CD1c-positive myeloid dendritic cell (primary cell): ENCODE measurements at regions not wholly inside any gene's neighbourhood (a gene's known extent, or its start where the extent isn't known, plus 50 kb on each side); places are given as distances from the start of the nearest gene placed in this dataset.

ENCODE experiments used
- DNase-seq: peaks from one replicate; pipeline ENCODE4 v3.0.0-alpha.2; 2016; ENCODE audit errors: extremely low spot score

DNA sequence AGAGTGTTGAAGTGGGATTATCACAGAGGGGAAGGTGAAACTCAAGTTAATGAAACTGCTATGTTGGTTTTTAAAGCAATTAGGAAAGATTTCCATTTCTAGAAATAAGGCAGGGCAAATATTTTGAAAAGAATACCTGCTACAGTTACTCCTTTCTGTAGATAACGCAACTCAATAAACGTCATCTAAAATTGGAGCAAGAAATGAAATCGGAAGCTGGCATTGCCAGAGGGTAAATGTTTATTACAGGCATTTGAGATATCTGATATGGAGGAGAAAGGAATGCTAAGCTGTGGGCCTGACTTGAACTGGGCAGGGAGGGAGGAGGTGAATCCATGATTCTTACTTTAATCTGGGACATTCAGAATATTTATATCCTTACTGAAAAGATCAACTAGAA, 217.0 kb upstream of the ADARB2 start:
- DNase-seq: no peak

DNA sequence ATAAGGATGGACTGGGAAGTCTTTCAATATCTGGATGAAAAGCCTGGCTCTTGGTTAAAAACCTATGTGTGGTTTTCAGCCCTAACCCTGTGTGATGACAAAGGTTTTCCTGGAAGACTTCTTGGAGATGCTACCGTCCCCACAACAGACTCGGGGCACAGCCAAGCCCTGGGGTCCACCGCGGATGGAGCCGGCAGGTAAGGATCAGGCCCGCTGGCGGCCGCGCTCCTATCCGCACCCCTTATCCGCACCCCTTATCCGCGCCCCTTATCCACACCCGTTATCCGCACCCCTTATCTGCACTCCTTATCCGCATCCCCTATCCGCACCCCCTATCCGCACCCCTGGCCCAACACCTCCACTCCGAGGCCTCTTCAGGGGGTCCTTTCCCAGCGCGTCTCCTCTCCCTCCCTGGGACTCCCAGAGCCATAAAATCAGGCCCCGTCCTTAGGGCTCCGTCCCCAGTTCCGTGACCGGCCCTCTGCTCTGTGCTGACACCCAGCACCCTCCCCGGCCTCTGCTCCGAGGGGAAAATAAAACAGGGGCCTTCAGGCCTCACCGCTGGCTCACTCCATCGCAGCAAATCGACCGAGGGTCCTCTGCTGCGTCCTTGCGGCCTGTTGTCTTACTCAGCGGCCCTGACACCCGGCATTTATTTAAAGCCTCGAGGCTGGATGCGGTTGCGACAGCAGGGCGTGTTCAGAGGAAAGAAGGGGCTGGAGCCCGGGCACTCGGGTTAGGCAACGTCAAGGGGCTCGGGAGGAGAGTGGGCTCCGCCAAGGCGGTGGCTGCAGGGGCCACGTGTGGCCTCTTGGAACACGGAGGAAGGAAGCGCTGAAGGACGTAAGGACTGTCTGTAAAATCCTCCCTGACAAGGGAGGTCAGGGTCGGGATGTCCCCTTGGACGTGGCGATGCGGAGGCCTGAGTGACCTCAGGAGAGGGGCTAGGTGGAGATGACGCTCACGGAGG, 215.1 kb upstream of the ADARB2 start:
- DNase-seq: no peak

DNA sequence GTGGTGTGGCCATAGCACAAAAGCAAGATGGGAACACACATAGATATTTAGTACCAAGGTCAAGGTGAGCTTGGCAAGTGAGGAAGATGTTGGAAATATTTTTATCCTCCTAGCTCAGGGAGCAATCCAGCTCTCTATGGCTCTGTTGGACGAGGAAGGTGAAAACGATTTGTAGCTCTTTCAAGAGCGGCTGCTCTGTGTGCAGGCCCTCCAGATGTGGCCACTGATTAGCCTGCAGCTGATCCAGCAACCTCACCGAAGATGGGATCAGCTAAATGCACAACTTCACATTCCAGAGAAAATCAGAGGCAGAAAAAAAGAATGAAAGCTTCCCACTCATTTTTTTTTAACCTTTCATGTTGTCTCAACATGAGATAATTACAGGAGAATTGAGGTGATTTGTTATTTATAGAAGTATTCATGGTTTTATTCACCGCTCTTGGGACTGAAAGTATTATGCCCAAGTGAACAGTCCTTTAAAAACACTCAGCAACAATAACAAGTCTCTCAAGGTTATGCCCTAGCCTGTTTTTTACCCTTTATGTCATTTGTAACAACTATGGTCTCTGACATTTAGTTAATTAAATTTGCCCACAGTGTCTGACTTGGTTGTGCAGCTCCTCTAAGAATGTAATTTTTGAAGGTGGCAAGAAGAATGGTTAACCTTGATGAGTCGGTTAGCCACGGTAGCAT, 213.6 kb upstream of the ADARB2 start:
- no peak for DNase-seq

DNA sequence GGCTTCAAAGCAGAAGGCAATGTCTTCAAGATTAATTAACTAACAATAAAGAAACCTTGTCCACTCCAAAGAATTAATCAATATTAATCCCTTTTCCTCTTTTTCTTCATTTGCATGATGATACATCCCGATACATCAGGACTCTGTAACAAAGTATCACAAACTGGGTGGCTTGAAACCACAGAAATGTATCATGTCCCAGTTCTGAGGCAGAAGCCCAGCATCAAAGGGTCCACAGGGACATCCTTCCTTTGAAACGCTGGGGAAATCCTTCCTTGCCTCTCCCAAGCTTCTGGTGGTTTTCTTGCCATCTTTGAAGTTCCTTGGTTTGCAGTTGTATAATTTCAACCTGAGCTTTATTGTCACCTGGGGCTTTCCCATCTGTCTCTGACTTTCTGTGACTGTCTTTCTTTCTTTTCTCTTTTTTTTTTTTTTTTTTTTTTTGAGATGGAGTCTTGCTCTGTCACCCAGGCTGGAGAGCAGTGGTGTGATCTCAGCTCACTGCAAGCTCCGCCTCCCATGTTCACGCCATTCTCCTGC, 210.2 kb upstream of the ADARB2 start:
- DNase-seq: no peak

DNA sequence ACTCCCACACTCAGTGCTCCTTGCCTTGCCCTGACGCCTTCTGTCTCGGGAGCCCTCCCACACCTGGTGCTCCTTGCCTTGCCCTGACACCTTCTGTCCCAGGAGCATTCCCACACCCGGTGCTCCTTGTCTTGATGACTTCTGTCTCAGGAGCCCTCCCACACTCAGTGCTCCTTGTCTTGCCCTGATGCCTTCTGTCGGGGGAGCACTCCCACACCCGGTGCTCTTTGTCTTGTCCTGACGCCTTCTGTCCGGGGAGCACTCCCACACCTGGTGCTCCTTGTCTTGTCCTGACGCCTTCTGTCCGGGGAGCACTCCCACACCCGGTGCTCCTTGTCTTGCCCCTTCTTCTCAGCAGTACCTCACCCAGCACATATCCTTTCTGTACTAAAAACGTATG, 207.2 kb upstream of the ADARB2 start:
- DNase-seq: no peak

DNA sequence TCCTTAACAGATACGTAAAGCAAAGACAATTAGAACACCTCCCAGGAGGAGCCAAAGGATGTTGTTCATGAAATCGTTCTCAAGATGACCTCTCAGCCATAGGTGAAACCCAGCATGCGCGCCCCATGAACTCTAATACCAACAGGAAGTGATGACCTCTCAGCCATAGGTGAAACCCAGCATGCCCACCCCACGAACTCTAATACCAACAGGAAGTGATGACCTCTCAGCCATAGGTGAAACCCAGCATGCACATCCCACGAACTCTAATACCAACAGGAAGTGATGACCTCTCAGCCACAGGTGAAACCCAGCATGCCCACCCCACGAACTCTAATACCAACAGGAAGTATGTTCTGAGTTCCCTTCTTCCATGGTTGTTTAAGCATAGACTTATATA, 205.2 kb upstream of the ADARB2 start:
- no peak for DNase-seq

DNA sequence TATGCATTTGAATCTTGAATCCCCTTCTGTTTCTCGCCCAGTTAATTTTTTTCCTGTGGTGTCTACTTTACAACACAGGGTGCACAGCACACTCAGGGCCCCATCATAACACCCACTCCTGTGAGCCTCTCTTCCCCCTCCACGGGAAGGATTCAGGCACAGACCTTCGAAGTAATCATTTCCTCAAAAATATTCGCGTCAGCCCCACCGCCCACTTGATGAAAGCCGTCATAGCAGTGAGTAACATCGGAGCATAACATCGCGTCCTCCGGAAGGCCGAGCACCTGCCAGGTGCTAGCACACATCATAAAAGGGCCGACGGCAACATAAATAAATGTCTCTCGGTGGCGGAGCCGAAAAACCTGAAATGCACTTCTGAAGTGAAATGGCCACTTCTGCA, 201.7 kb upstream of the ADARB2 start:
- DNase-seq: peak; percentile 75

DNA sequence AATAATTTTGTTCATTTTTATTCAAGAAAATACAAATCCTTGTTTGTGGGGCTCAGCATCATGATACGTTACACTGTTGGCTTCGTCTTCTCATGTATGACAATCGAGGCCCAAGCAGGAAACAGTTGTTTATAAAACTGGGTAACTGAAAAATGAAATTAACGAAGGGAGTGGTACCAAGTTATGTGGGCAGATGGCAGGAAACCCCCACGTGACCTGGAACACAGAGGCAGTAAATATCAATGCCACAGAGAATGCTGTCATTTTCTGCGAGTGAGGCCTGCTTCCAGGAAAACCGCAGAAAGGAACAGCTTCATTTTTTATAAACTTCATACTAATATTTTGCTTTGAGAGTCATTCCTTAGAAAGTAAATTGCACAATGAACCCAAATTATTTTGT, 201.0 kb upstream of the ADARB2 start:
- DNase-seq: peak; percentile 42

DNA sequence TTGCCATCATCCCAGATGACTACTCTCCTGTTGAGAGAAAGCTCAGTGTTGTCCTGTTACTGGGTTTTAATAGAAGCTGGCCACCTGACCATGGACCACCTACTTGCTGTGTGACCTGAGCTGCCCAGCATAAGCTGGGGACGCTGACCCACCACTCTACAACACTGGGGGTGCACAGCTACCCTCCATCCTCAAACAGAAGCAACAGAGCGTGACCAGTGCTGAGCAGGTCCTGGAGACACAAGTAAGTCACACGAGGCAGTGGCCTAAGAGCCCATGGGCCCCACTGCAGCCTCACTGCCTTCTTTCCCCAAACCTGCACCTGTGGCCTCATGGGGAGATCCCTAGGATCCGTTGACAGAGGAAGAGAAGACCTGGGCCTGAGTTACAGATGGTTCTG, 198.6 kb upstream of the ADARB2 start:
- DNase-seq: no peak

DNA sequence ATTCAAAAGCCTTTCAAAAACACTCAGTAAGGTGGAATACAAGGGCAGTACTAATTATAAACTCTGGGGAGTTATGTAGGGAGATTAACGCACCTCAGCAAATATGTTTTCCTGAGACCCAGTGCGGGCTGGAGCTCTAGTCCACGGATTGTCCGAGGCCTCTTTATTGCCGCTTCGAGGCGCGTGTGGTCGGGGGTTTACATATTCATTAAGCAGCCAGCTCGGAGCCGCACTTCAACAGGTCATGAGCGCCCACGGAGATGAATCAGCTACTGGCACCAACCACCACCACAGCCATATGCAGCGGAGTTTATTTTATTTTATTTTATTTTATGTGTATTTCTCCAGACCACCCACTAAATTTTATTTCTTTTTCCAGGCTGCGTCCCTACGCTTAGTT, 195.9 kb upstream of the ADARB2 start:
- no peak for DNase-seq

DNA sequence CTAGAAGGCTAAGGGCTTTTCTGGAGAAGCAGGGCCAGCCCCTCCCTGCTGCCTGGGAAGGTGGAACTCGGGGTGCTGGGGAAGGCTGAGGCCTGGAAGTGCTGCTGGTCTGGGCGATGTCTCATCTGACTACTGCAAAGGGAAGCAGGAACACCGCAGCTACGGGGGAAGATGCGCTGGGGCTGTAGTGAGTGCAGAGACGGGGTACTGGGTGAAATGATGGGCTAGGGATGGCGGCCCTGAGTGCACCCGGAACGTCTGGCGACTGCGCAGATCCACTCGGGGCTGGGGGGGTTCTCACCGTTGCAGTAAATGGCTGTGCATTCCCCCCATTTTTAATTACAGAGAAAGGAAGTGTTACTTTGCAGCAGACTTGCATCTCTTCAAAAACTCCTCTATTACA, 195.4 kb upstream of the ADARB2 start:
- peak; percentile 14 for DNase-seq

DNA sequence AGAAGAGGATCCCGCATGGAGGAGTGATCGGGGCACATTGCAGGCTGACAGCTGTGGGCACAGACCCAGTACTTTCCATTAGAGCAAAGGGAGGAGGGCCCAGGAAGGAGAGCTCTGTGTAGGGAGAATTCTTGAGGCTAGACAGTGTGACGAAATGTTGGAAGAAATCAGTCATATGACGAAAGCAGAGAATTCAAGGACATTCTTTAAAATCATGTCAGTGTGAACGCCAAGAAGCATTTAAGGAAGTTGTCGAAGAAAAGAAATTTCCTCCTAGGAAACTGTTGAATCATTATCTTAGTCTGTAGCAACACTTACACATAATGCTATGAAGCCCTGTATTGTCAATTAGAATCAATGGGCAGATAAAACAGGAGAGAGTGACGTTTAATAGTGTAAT, 191.3 kb upstream of the ADARB2 start:
- peak; percentile 25 for DNase-seq

DNA sequence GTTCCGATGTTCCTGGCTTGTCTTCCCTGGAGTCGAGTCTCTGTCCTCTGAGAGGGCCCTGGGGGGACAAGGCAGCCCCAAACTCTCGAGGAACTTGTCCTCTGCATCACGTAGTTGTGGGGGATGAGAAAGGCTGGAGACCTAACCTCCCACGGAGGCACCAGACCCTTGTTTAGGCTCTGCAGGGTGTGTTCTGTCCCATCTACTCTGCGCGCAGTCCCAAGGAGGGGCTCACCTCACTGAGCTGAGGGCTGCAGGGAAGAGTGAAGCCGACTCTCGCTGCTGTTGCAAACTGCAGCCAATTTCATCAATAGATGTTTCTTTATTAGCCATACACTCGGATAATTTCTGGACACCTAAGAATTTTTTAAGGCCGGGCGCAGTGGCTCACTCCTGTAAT, 186.7 kb upstream of the ADARB2 start:
- DNase-seq: no peak

DNA sequence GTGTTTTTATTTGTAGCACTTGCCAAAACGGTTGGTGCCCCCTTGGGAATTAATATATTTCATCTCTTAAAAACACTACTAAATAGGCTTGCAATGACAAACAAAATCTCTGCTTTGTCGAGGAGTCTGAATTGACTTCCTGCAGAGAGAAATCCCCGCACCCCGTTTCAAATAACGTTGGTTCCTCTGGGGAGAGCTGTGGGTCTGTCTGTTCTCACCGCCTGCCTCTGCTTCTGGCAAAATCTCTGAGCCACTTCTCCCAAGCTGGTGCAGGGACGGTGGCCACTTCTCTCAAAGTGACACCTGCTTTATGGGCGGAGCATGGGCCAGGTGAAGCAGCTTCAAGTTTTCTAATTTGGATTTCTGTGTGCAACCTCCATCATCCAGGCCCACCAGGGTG, 186.3 kb upstream of the ADARB2 start:
- DNase-seq: no peak

DNA sequence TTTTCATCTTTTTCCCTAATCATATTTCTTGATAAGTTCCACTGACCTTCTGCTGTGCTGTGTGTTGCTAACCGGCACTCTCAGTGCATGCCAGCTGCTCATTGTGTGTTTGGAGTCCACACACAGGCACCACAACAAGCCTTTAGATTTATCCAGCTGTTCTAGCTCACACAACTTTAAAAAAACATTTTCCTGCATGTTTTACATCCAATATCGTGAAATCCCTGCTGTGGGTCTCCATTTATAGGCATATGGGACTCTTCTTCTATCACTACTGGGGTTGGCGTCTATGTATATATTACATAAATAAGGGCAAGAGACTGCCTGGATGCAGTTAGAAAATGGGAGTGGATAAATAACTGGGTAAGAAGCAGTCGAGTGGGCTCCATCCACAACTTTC, 183.6 kb upstream of the ADARB2 start:
- DNase-seq: no peak

DNA sequence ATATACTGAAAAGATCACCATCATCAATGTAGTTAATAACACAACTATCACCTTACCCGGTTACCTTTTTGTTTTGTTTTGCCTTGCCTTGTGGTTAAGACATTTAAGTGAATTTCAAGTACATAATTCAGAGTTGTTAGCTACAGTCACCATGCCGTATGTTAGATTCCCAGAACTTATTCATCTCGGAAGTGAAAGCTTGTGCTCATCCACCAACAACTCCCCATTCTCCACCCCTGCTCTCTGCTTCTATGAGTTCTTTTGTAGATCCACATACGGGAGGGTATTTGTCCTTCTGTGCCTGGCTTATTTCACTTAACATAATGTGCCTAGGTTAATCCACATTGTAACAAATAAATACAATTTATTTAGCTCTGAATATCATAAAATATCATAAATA, 182.8 kb upstream of the ADARB2 start:
- DNase-seq: no peak

DNA sequence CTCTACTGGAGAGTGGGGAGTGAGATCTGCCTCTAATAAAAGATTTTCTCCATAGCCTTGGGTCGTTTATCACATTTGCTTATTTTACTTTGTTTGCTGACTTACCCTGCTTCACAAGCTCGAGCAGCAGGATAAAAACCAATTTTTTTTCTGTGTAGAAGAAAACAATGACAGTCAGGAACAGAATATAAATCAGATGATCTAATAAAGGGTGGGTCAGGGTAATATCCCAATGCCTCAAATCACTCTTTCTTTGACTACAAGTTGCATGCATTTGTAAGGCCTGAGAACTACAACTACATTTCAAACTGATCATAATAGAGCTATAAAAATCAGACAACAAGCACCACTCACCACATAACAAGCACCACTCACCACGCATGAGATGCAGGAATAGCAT, 174.4 kb upstream of the ADARB2 start:
- DNase-seq: no peak

DNA sequence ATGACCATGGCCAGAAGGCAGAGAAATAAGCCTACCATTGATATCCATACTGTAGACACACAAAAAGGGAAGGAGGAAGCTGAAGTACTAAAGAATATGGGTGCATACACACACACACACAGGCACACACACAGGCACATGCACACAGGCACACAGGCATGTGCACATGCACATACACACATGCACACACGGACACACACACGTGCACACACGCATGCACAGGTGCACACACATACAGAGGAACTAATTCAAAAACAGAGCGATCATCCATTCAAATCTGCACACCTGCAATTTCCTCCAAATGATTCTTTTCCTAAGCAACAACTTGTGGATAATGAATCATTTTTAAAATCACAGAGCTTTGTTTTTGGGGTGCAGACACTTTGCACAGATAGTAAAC, 166.7 kb upstream of the ADARB2 start:
- no peak for DNase-seq

DNA sequence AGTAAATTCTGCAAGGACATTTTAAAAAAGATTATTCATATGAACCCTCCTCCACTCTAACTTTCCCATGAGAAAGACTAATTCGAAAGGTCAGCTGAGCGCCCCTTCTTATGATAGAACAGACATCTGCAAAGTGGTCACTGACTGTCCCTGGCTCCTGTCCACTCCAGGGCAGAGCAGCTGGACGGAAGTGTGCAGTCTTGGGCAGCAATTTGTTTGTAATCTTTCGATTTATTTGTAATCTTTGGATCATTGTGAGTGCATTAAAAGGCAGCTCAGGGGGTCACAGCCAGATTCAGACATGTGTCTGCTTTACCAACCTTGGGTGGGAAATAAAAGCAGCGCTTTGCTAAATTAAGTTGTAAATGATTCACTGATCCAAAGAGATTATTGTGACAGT, 158.8 kb upstream of the ADARB2 start:
- DNase-seq: no peak

DNA sequence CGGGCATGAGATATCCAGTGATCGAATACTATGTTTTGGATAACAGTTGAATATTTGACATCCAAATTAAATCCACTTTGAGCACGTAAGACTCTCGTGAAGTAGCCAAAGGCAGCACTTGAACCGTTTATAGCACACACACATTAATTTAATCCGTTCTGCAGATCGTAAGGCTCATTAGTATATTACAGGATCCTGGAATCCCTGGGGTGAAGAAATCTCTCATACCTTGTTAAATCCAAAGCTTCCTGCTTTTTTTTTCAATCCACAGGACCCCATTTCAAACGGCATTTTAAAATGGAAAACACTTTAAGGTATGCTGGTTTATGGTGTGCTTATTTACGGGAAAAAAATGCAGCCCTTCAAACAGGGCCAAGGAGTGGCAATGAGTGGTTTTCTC, 158.4 kb upstream of the ADARB2 start:
- no peak for DNase-seq

DNA sequence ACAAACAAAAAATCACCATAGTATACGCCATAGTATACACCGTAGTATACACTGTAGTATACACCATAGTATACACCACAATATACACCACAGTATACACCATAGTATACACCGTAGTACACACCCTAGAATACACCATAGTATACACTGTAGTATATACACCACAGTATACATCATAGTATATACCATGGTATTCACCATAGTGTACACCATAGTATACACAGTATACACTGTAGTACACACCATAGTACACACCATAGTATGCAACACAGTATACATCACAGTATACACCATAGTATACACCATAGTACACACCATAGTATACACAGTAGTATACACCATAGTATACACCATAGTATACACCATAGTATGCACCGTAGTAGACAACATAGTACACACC, 157.6 kb upstream of the ADARB2 start:
- DNase-seq: no peak

DNA sequence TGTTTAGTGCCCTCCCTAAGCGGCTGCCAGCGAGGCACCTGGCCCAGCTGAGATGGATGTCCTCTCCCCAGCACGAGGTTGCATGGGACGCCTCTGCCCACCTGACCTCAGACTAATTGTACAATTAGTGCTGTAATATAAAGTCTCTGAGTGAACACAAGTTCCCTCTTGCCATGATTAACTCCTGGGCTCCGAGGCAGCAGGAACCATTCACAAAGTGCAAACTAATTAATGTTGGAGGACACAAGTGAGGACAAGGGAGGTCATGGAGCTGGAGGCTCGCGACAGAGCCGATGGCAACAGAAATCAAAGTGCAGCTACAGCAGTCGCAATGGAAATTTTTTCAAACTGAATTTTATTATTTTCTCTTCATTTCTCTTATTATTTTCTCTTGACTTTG, 156.6 kb upstream of the ADARB2 start:
- DNase-seq: no peak

DNA sequence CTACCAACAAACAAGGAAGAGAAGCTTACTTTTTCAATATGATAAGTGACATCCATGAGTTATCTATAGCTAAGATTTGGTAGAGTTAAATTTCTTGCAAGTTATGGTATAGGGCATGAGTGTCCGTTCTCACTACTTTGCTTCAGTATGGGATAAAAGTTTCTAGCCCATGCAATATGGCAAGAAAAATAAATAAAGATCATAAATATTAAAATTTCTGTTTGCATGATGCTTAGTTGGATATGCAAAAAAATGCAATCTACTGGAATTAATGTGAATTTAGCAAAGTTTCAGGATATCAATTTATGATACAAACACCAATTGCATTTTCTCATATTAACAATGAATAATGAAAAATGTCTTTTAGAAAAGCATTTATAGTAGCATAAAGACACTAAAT, 148.7 kb upstream of the ADARB2 start:
- no peak for DNase-seq
